Ectodermal cell (in vitro differentiated cells): ENCODE measurements at regions not wholly inside any gene's neighbourhood (a gene's known extent, or its start where the extent isn't known, plus 50 kb on each side); places are given as distances from the start of the nearest gene placed in this dataset.
"Not testable (repeated sequence)": the region's sequence is repeated elsewhere in the genome, so short reads cannot be mapped to it uniquely, and the experiment has no call there.

ENCODE experiments used
- H3K27ac ChIP-seq: 2 replicates; pipeline ENCODE4 v1.7.0; 2013; ENCODE audit warnings: mild to moderate bottlenecking, low read depth, low read length; ENCODE audit not compliant: insufficient read depth, poor library complexity, severe bottlenecking
- H3K27me3 ChIP-seq: 2 replicates; pipeline ENCODE4 v1.7.0; 2013; ENCODE audit warnings: mild to moderate bottlenecking, low read length; ENCODE audit not compliant: insufficient read depth, control insufficient read depth, poor library complexity, severe bottlenecking
- H3K36me3 ChIP-seq: one replicate; pipeline ENCODE4 v1.7.0; 2013; ENCODE audit warnings: low read length; ENCODE audit not compliant: control insufficient read depth, insufficient read depth
- H3K4me1 ChIP-seq: one replicate; pipeline ENCODE4 v1.7.0; 2013; ENCODE audit warnings: low read length; ENCODE audit not compliant: control insufficient read depth, insufficient read depth
- H3K4me3 ChIP-seq: 2 replicates; pipeline ENCODE4 v1.7.0; 2013; ENCODE audit warnings: low read depth, low read length, control low read depth; ENCODE audit not compliant: insufficient read depth
- H3K9me3 ChIP-seq: 2 replicates; pipeline ENCODE4 v1.7.0; 2013; ENCODE audit warnings: mild to moderate bottlenecking, low read length, moderate library complexity; ENCODE audit not compliant: control insufficient read depth
- WGBS, 2 experiments: methylation state at CpG; one replicate each; pipeline ENCODE4 v1.1.7; 2013; ENCODE audit warnings: missing lambda C conversion rate in 2 of 2; 5-methylcytosine and 5-hydroxymethylcytosine counted together

DNA sequence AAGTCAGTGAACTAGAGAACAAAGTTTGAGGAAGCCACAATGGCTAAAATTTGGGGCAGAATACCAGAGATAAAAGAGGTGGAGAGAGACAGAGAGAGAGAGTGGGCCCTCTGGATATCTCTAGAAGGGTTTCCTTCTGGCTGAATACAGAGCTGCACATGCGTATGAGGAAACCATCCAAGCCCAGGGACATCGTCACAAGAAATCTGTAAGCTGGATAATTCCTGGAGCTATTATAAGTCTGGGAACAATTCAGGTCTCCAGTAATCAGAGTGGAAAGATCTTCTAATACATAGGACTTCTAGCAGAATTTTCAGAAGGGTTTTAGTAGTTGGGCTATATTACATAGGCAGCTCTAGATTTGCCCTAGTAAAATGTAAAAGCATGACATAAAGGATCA, 415.7 kb upstream of the MTPN start:
- H3K27ac ChIP-seq: no peak overlapping the region
- no peak overlapping the region for H3K4me3 ChIP-seq
- no peaks in the 10 kb centered on the region for H3K27me3 ChIP-seq
- no peaks in the 10 kb centered on the region for H3K9me3 ChIP-seq
- 95 to 98% methylated on average over 2 of the region's 2 CpGs for WGBS, 2 experiments
- no peaks in the 10 kb centered on the region for H3K36me3 ChIP-seq
- no peaks in the 10 kb centered on the region for H3K4me1 ChIP-seq

- H3K27ac ChIP-seq: no peak overlapping the region
- H3K36me3 ChIP-seq: no peaks in the 10 kb centered on the region
These were observed 414.2 kb upstream of the MTPN start for GRCh38 chr7:136391371-136391770.

GRCh38 chr7:136389933-136390332, 412.8 kb upstream of the MTPN start:
- no peaks in the 10 kb centered on the region for H3K9me3 ChIP-seq
- no peaks in the 10 kb centered on the region for H3K4me1 ChIP-seq
- H3K27me3 ChIP-seq: no peaks in the 10 kb centered on the region
- 100% methylated on average over 1 of the region's 3 CpGs; no CpG with 5 or more reads in 1 of the 2 experiments for WGBS, 2 experiments
- no peak overlapping the region for H3K4me3 ChIP-seq
- no peak overlapping the region for H3K27ac ChIP-seq
- H3K36me3 ChIP-seq: no peaks in the 10 kb centered on the region

More at GRCh38 chr7:136391371-136391770, 414.2 kb upstream of the MTPN start:
- 86 to 88% methylated on average over 6 of the region's 6 CpGs for WGBS, 2 experiments
- no peaks in the 10 kb centered on the region for H3K27me3 ChIP-seq
- H3K4me3 ChIP-seq: no peak overlapping the region
- H3K9me3 ChIP-seq: no peaks in the 10 kb centered on the region
- no peaks in the 10 kb centered on the region for H3K4me1 ChIP-seq

- H3K27me3 ChIP-seq: no peaks in the 10 kb centered on the region
- WGBS, 2 experiments: 92 to 96% methylated on average over 2 of the region's 2 CpGs
These were observed 409.7 kb upstream of the MTPN start for GRCh38 chr7:136386876-136387275.

DNA sequence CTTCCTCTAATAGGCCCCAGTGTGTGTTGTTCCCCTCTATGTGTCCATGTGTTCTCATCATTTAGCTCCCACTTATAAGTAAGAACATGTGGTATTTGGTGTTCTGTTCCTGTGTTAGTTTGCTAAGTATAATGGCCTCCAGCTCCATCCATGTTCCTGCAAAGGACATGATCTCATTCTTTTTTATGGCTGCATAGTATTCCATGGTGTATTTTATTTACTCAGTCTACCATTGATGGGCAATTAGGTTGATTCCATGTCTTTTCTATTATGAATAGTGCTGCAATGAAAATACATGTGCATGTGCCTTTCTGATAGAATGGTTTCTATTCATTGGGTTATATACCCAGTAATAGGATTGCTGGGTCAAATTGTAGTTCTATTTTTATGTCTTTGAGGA, 394.2 kb upstream of the MTPN start:
- H3K9me3 ChIP-seq, H3K4me1 ChIP-seq, H3K27ac ChIP-seq, H3K4me3 ChIP-seq, H3K36me3 ChIP-seq, H3K27me3 ChIP-seq: not testable (repeated sequence)

More at GRCh38 chr7:136386876-136387275, 409.7 kb upstream of the MTPN start:
- no peak overlapping the region for H3K27ac ChIP-seq
- H3K36me3 ChIP-seq: no peaks in the 10 kb centered on the region
- H3K9me3 ChIP-seq: no peaks in the 10 kb centered on the region
- H3K4me3 ChIP-seq: no peak overlapping the region
- H3K4me1 ChIP-seq: no peaks in the 10 kb centered on the region

GRCh38 chr7:136370137-136370536, 393.0 kb upstream of the MTPN start:
- H3K9me3 ChIP-seq: no peaks in the 10 kb centered on the region
- H3K27ac ChIP-seq: no peak overlapping the region
- H3K36me3 ChIP-seq: no peaks in the 10 kb centered on the region
- no peaks in the 10 kb centered on the region for H3K4me1 ChIP-seq
- no peak overlapping the region for H3K4me3 ChIP-seq
- 100% methylated on average over 2 of the region's 2 CpGs; no CpG with 5 or more reads in 1 of the 2 experiments for WGBS, 2 experiments
- H3K27me3 ChIP-seq: no peaks in the 10 kb centered on the region

GRCh38 chr7:136369225-136369624, 392.1 kb upstream of the MTPN start:
- no peaks in the 10 kb centered on the region for H3K27me3 ChIP-seq
- no peak overlapping the region for H3K4me3 ChIP-seq
- no peaks in the 10 kb centered on the region for H3K36me3 ChIP-seq
- WGBS, 2 experiments: 89 to 94% methylated on average over 2 of the region's 2 CpGs
- H3K27ac ChIP-seq: no peak overlapping the region
- H3K9me3 ChIP-seq: no peaks in the 10 kb centered on the region
- H3K4me1 ChIP-seq: no peaks in the 10 kb centered on the region

DNA sequence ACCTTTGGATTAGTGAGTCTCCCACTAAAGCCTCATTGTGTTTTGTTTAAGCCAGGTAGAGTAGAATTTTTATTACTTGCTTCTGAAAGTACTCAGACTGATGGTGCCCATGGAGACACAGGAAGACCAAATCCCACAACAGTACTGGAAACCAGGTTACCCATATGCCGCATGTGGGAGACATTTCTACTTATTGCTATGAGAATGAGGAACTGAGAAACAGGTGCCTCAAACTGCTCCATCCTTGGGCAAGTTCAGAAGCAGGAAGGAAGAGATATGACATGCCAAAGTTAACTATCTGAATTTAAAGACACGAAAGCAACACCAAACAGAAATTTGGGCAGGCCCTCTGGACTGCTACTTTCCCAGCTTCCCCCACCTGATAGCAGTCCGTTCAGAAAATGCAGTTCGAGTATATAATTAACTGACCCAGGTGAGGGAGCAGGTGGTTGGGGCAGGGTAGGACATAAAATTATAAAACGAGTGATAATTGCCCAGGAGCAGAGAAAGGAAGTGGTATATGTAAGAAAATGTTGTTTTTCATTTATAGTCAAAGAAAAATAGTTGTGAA, 382.3 kb upstream of the MTPN start:
- whole genome bisulfite sequencing, 2 experiments: 91 to 92% methylated on average over 5 of the region's 5 CpGs
- no peaks in the 10 kb centered on the region for H3K36me3 ChIP-seq

DNA sequence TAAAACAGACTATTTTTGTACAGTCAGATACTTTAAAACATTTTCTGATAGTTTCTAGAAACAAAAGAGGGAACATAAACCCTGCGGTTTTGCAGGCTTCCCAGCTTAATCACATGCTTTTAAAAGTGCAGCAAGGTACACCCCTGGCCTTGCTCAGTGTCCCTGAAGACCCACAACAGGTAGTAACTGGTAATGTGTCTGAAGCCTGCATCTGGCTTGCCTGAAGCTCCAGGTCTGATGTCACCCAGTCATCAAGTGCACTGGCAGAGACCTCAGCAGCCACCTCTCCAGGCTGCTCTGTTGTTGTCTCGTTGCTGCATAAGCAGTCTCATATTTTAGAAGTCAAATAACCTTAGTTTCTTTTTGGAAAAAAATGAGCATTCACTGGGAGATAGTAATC, 376.1 kb upstream of the MTPN start:
- 91 to 98% methylated on average over 2 of the region's 2 CpGs for WGBS, 2 experiments
- Histone ChIP-seq H3K36me3 (no peaks in the 10 kb centered on the region), H3K27ac (no peak overlapping the region), H3K4me1 (no peaks in the 10 kb centered on the region), H3K4me3 (no peak overlapping the region), H3K9me3 (no peaks in the 10 kb centered on the region), H3K27me3 (no peaks in the 10 kb centered on the region)

More for the DNA sequence above, 382.3 kb upstream of the MTPN start:
- Histone ChIP-seq H3K9me3 (no peaks in the 10 kb centered on the region), H3K4me1 (no peaks in the 10 kb centered on the region), H3K27me3 (no peaks in the 10 kb centered on the region), H3K4me3 (no peak overlapping the region), H3K27ac (no peak overlapping the region)

GRCh38 chr7:136348542-136349192, 371.5 kb upstream of the MTPN start:
- Histone ChIP-seq H3K4me3 (no peak overlapping the region), H3K36me3 (no peaks in the 10 kb centered on the region), H3K27me3 (no peaks in the 10 kb centered on the region), H3K27ac (no peak overlapping the region), H3K4me1 (no peaks in the 10 kb centered on the region), H3K9me3 (no peaks in the 10 kb centered on the region)
- WGBS, 2 experiments: 93 to 94% methylated on average over 7 of the region's 7 CpGs
